HG03066 (cell line): ENCODE measurements at regions not wholly inside any gene's neighbourhood (a gene's known extent, or its start where the extent isn't known, plus 50 kb on each side); places are given as distances from the start of the nearest gene placed in this dataset.

ENCODE experiments used
- ATAC-seq: cut with Tn5 transposase; IDR thresholded peaks from one replicate; pipeline ENCODE4 v1.9.1; 2021; ENCODE audit warnings: low read depth; ENCODE audit not compliant: unreplicated experiment

- no peak for ATAC-seq
Measured at GRCh38 chr6:163779727-163780284, 365.3 kb downstream of the QKI start.

DNA sequence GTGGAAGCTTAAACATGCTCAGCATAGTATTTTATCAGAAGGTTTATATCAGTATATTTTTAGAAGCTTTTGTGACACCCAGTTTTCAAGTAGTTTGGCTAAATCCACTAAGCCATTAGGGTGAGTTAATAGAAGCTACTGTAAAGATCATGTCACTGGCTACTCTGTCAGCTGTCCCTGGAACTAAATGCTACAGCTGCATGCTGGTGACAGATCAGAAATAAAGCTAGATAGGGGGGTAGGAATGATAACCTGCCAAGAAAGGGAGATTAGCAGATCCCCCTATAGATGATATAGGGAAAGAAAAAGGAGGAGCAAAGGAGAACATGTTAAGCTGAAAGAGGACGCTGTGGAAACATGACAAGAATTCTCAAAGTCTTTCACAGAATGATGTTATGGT is 363.2 kb downstream of the QKI start:
- ATAC-seq: no peak

DNA sequence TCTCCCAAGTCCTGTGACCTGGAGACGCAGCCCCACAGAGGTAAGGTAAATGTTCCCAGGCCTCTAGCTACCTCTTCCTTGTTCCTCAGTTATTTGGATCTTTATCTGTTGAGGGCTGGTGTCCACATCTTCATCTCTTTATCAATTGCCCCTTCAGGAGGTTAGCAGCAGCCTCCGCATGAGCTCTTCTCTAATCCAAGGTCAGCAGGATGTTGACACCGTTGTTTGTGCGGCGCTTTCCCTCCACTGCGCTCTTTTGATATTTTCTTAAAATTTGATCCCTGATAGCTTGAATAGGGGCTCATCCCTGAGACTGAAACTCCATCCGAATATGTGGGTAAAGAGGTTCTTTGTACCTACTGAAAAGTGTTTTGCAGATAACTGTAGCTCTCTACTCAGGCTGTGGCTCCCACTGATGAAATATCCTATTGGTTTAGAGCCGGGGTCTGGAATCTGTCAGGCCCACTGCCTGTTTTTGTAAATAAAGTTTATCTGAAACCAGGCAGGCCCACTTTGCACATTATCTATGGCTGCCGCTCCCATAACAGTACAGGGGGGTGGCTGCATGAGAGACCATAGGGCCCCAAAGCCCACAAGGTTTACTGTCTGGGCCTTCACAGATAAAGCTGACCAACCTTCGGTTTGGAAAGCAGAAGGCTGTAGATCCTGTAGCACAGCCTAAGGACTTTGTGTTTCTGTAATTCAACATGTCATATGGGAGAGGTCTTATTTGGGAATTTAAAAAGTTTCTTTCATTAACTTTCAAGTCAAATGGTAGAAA is 362.6 kb downstream of the QKI start:
- no peak for ATAC-seq

DNA sequence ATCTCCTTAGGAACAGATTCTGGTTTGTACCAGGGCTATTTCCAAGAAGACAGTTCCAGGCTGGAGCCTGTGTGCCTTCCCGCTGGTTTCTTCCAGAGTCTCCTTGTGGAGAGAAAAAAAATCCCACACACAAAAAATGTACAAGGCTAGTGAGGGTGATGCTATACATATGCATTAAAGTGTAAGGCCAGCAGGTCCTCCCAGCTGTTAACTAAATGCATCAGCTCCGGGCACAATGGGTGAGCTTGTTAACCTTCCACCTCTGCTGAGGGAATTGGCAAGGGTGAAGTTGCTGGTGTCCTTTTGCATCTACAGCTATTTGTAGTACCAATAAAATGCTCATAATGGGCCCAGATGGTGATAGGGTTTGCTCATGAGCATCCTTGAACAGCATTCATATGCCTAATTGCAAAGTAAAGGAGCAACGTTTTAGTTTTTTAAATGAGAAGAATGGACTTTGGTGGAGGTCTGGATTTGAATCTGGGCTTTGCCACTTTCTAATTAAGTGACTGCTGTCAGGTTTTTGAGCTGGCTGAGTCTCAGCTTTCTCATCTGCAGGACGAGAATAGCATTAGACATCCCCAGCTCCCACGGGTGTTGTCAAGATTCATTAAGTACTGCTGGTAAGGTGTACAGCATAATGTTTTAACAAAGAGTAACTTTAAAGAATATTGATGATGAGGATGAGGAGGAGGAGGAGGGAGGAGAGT is 361.8 kb downstream of the QKI start:
- ATAC-seq: no peak

DNA sequence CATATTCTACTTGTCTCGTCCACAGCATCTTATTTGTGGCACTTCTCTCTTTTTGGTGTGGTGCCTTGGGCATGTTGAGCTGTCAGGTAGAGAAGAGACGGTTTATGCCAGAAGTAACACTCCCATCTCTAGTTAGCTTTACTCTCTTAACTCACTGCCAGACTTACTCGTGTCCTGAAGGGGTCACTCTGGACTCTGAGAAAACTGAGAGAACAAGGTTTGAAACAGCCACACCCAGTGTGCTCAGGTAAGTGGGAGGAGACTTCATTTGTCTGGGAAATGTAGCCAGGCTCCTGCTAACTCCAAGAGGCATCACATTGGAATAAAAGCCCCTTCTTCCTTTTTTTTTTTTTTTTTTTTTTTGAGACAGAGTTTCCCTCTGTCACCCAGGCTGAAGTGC is 360.8 kb downstream of the QKI start:
- no peak for ATAC-seq

DNA sequence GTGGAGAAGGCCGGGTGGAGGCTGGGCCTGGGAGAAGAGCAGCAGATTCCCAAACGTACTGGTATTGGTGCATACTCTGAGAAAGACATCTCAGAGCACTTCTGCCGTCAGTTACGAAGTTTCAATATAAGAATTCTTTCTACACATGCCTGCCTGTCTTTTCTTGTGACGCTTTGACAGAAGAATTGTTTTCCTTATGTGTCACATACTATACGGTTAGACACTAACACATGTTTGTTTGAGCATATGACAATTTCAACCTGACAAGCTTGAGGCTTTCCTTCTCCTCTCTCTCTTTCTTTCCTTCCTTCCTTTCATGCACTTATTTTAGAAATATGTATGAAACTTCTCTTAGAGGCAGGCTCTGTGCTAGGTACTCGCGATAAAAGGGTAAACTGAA is 360.0 kb downstream of the QKI start:
- no peak for ATAC-seq

DNA sequence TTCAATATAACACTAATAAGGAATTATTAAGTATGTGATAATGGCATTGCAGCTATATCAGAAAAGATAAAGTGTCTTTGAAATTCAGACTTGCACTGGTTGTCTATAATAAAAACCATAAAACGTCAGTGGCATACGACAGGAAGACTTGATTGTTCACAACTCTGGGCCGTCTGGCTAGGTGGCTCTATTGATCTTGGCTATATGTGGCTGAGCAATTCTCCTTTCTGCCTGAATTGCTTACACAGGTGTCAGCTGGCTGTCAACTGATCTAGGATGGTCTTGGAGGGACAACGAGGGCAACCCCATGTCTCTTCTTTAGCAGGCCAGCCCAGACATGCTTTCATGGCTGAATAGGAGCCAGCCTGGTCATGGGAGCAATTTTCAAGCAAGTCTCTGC is 359.1 kb downstream of the QKI start:
- ATAC-seq: no peak

GRCh38 chr6:163772701-163773100 is 358.2 kb downstream of the QKI start:
- ATAC-seq: no peak

GRCh38 chr6:163771180-163771579 is 356.7 kb downstream of the QKI start:
- no peak for ATAC-seq

GRCh38 chr6:163768905-163769304 is 354.4 kb downstream of the QKI start:
- ATAC-seq: no peak

DNA sequence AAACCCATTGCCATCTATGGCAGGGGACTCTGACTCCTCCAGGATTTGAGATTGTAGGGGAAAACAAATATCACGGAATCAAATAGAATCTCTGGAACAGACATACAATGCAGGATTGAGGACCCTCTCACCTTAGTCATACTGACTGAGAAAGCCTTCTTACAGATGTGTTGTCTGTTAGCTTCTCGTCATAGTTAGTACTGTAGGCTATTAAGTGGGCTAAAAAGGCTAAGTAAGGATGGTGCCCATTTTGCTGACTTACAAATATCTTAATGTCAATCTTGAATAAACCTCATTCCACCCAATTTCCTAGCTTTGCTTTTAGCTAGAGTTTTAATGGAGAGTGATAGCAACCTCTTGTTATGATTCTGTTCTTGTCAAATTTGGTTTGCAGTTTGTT is 352.4 kb downstream of the QKI start:
- ATAC-seq: no peak

- no peak for ATAC-seq
Measured at GRCh38 chr6:163765335-163765734, 350.8 kb downstream of the QKI start.

GRCh38 chr6:163764565-163764964 is 350.0 kb downstream of the QKI start:
- ATAC-seq: no peak

DNA sequence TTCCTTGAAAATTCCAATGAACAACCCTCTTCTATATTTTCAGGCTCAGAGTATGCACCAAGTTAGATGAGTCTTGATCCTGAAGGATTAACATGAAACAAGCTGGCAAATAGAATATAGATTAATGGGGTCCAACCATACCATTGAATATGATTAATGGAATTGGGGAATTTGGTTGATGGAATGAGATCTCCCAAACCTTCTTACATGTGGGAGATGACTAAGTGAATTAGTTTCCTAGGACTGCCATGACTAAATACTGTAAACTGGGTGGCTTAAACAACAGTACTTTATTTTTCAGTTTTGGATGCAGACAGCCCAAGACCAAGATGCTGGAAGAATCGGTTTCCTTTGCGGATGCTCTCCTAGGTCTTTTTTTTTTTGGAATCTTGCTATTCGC is 347.0 kb downstream of the QKI start:
- ATAC-seq: no peak

- ATAC-seq: no peak
Measured at GRCh38 chr6:163760860-163761259, 346.3 kb downstream of the QKI start.

DNA sequence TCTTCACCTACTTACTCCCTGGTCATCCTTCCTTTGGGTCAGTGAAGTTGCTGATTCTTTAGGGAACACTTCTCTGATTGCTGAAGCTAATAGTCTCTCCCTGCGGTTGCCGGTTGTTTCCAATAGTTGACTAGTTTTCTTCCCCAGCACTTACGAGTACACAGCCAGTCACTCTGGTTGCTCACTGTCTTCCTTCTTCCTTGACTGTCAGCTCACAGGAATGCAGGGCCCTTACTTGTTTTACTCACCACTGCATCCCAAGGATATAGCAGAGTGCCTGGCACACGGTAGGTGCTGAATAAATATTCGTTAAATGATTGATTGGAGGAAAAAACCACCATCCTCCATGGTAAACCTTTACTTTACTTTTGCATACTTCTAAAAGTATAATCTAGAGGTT is 345.0 kb downstream of the QKI start:
- no peak for ATAC-seq

DNA sequence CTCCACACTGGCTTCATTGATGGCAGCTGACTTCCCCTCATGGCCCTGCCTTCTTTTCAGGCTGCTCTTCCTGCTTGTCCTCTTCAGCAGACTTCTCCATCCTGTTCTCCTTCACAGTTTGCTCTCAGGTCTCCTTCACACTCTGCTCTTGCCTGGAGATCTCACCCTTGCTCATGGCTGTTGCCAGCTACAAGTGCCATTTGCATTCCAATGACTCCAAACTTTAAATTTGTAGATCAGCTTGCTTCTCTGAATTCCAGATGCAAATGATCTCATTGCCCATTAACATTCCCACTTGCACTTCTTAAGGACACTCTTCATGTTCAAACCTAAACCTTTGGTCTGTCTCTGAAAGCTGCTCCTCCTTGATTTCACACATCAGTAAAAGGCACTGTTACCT is 343.0 kb downstream of the QKI start:
- no peak for ATAC-seq

- ATAC-seq: peak; percentile 100
Measured at GRCh38 chr6:163756079-163756478, 341.6 kb downstream of the QKI start.

DNA sequence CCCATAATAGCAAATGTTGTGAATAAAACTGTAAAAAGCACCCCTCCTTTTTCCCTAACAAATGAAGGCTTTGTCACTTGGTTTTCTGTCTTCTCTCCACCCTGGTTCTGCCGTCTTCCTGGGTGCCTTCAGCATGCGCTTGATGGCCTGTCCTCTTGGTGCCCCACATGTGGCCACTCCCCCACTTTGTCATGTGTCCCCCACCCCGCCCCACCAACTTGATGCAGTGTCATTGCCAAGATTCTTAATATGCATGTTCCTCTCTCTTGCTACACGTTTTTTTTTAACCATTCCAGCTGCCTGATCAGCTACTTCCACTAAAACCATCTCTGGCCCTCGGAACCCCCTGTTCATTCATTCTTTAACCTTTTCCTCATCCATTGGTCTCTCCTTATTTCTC is 340.3 kb downstream of the QKI start:
- no peak for ATAC-seq

DNA sequence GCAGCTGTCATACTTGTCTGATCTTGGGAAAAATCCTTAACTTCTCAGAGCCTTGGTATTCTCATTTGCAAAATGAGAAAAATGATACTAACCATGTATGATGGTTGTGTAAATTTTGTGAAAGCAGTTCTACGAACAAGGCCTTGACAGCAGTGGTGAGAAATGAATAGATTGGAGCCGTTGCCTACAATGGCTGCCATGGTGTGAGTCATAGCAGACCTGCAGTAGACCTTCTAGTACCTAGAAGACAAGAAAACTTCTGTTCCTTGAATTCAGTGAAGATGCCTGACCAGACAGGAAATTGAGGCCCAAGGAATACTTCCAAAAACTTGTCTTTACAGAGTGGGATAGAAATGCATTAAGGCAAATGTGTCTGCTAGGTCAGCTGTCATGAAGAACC is 338.9 kb downstream of the QKI start:
- no peak for ATAC-seq

GRCh38 chr6:163752446-163752845 is 337.9 kb downstream of the QKI start:
- ATAC-seq: no peak

- ATAC-seq: no peak
Measured at GRCh38 chr6:163751032-163751525, 336.6 kb downstream of the QKI start.
